Kidney epithelial cell (primary cell): ENCODE measurements at regions not wholly inside any gene's neighbourhood (a gene's known extent, or its start where the extent isn't known, plus 50 kb on each side); places are given as distances from the start of the nearest gene placed in this dataset.

Source experiments
- DNase-seq: peaks from one replicate; pipeline ENCODE4 v3.0.0-alpha.2; 2010; ENCODE audit warnings: low read depth
- H3K27me3 ChIP-seq: 2 replicates; pipeline ENCODE4 v1.6.0; 2011; ENCODE audit warnings: low read length; ENCODE audit not compliant: control insufficient read depth, insufficient read depth
- H3K36me3 ChIP-seq: 2 replicates; pipeline ENCODE4 v1.5.1; 2011; ENCODE audit warnings: low read length; ENCODE audit not compliant: control insufficient read depth, insufficient read depth
- H3K4me3 ChIP-seq: 2 replicates; pipeline ENCODE4 v1.5.1; 2011; ENCODE audit warnings: low read depth, mild to moderate bottlenecking, control low read depth, low read length
- TF ChIP-seq, protein P1 (sequence below): IDR thresholded peaks from 2 replicates; pipeline ENCODE4 v1.5.1; 2011; ENCODE audit warnings: mild to moderate bottlenecking, moderate library complexity, low read length, control low read depth, inconsistent platforms; ENCODE audit not compliant: insufficient read depth, poor library complexity, severe bottlenecking

DNA sequence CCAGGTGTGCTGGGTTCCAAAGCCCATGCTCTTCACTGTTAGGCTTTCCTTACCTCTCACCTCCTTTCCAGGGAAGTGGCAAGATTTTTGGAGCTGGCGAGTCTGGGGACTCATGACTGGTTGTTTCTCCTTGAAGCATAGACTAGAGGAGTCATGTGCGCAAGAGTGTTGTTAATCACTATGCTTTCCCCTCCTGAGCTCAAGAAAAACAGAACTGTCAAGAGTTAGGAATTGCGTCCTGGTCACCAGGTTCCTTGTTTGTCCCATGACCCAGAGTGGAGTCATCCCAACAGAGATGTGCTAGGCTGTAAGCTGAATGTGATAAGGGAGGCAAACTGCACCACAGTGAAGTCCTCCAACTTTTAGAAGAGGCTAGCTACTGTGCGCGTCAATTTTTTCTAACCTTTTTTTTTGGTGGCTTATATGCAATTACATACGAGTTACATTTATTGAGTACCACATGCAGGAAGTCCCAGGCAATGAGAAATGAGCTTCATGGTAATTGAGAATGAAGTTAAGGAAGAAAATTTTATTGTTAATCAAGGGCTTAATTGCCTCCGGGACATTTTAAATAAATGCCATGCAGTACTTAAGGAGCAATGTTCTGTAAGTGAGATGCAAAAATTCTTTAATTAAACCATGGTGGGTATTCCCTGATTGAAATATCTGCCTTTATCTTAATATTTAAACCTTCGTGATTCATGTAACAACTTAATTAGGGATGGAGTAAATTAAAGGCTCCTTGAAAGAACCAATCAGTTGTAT, 233.9 kb downstream of the ZIC5 start:
- H3K4me3 ChIP-seq = no peak overlapping the region
- DNase-seq = no peak
- H3K36me3 ChIP-seq = no peaks in the 10 kb centered on the region
- TF ChIP-seq, protein P1, sequence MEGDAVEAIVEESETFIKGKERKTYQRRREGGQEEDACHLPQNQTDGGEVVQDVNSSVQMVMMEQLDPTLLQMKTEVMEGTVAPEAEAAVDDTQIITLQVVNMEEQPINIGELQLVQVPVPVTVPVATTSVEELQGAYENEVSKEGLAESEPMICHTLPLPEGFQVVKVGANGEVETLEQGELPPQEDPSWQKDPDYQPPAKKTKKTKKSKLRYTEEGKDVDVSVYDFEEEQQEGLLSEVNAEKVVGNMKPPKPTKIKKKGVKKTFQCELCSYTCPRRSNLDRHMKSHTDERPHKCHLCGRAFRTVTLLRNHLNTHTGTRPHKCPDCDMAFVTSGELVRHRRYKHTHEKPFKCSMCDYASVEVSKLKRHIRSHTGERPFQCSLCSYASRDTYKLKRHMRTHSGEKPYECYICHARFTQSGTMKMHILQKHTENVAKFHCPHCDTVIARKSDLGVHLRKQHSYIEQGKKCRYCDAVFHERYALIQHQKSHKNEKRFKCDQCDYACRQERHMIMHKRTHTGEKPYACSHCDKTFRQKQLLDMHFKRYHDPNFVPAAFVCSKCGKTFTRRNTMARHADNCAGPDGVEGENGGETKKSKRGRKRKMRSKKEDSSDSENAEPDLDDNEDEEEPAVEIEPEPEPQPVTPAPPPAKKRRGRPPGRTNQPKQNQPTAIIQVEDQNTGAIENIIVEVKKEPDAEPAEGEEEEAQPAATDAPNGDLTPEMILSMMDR = no peak
- H3K27me3 ChIP-seq = no peaks in the 10 kb centered on the region

DNA sequence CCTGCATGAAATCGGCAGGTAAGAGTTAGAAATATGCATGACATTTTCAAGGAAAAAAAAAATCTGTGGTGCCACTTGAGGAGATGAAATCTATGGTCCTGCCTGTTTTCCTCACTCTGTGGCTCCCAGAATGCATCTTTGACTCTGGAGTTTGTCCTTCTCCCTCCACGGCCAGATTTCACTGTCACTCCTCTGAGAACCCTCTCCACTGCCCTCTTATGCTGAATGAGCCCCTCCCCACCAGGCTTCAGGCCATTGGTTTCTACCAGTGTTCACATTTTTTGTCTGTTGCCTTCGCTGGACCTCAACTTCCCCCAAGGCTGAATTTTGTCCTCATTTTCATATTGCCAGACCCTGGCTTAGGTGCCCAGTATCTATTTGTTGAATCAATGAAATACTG, 235.0 kb downstream of the ZIC5 start:
- no peaks in the 10 kb centered on the region for H3K27me3 ChIP-seq
- no peak overlapping the region for H3K4me3 ChIP-seq
- no peaks in the 10 kb centered on the region for H3K36me3 ChIP-seq
- TF ChIP-seq, protein P1 = no peak
- DNase-seq = no peak

DNA sequence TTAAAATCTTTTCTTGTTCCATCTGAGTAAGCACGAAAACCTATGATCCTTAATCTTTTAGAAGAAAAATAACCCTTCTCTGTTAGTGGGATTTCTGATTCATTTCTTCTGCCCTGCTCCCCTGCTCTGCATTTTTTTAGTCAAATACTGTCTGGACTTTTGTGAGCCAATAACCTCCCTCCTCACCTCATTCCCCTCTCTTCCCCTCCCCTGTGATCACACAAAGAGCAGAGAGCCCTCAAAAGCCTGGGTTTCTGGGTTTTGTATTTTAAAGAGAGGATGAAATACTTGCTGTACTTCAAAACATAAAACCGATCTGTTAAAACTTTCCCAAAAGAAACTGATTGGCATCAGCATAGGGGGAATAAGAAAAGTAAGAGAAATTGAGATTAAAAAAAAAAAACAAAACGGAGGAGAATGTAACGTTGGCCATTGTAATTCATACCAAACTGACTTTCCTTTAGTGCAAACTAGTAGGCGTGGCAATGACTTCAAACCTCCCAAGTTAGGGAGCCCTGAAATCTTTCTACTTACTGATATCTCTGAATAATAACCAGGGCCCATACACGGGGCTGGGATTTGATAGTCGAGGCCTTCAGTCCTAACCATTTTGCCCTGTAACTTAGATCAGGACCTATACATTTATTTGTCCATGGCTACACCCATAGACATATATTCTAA, 232.9 kb downstream of the TM9SF2 start:
- DNase-seq = no peak
- TF ChIP-seq, protein P1 = no peak
- Histone ChIP-seq H3K4me3 (no peak overlapping the region), H3K27me3 (no peaks in the 10 kb centered on the region), H3K36me3 (no peaks in the 10 kb centered on the region)

DNA sequence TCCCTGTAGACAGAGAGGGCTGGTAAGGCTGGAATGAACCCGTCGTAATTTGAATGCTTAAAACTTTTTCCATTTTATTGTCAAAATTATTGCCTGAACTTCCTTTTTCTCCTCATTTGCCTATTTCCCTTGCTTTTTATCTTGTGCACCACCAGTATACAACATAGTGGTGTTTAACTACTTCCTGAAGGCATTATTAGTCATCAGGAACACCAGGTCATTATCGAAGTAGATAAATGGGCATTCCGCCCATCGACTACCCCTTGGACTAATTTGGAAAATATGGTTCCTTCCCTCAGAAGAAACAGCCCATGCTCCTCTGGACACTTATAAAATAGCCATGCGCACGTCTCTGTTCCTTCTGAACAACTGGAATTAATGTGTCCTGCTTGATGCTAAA, 232.1 kb downstream of the TM9SF2 start:
- Histone ChIP-seq H3K4me3 (no peak overlapping the region), H3K36me3 (no peaks in the 10 kb centered on the region), H3K27me3 (no peaks in the 10 kb centered on the region)
- DNase-seq = no peak
- TF ChIP-seq, protein P1 = no peak

DNA sequence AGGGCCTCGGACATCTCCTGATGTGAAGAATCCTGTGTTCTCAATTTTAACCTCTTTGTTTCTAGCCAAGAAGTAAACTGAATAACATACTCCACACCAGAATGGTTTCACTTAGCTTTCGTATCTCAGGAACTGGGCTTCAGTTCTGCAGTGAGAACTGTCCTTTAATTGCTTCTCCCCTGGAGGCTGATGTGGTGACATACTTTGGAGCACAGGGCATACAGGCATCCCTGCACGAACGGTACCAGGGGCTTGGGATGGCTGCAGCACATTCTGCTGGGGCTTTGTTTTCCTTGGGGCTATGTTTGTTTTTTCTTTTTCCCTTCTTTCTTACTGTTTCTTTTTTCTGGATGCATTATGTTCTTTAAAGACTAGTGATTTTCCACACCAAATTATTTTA, 230.5 kb downstream of the TM9SF2 start:
- DNase-seq = no peak
- Histone ChIP-seq H3K27me3 (no peaks in the 10 kb centered on the region), H3K36me3 (no peaks in the 10 kb centered on the region), H3K4me3 (no peak overlapping the region)
- TF ChIP-seq, protein P1 = no peak
